ENCODE measurements at regions not wholly inside any gene's neighbourhood (a gene's known extent, or its start where the extent isn't known, plus 50 kb on each side); places are given as distances from the start of the nearest gene placed in this dataset.
"Not testable (repeated sequence)": the region's sequence is repeated elsewhere in the genome, so short reads cannot be mapped to it uniquely, and the experiment has no call there.

- DNase-seq (ENCODE audit: low read depth) = no peak
Observed at GRCh38 chr2:66103581-66103980, 331.3 kb upstream of the MEIS1 start.

- no peak for DNase-seq (ENCODE audit: low read depth)
Observed at GRCh38 chr2:66101206-66101605, 333.7 kb upstream of the MEIS1 start.

GRCh38 chr2:66095820-66096345, 339.0 kb upstream of the MEIS1 start:
- no peak for DNase-seq (ENCODE audit: low read depth)

GRCh38 chr2:66094689-66095088, 340.2 kb upstream of the MEIS1 start:
- not testable (repeated sequence) for DNase-seq (ENCODE audit: low read depth)

- no peak for DNase-seq (ENCODE audit: low read depth)
Observed at GRCh38 chr2:66093371-66093770, 341.6 kb upstream of the MEIS1 start.

- DNase-seq (ENCODE audit: low read depth) = no peak
Observed at GRCh38 chr2:66084948-66085590, 349.9 kb upstream of the MEIS1 start.

GRCh38 chr2:66082581-66082980, 352.3 kb upstream of the MEIS1 start:
- DNase-seq (ENCODE audit: low read depth) = no peak

GRCh38 chr2:66080127-66080526, 354.8 kb upstream of the MEIS1 start:
- DNase-seq (ENCODE audit: low read depth) = no peak

- DNase-seq (ENCODE audit: low read depth) = no peak
Observed at GRCh38 chr2:66073172-66073571, 361.8 kb upstream of the MEIS1 start.

- no peak for DNase-seq (ENCODE audit: low read depth)
Observed at GRCh38 chr2:66070721-66071602, 364.0 kb upstream of the MEIS1 start.

GRCh38 chr2:66069937-66070720, 364.8 kb upstream of the MEIS1 start:
- DNase-seq (ENCODE audit: low read depth) = no peak

- no peak for DNase-seq (ENCODE audit: low read depth)
Observed at GRCh38 chr2:66066032-66066431, 368.9 kb upstream of the MEIS1 start.

- DNase-seq (ENCODE audit: low read depth) = no peak
Observed at GRCh38 chr2:66059332-66059731, 375.6 kb upstream of the MEIS1 start.

GRCh38 chr2:66058675-66059074, 376.2 kb upstream of the MEIS1 start:
- no peak for DNase-seq (ENCODE audit: low read depth)

GRCh38 chr2:66057844-66058243, 377.1 kb upstream of the MEIS1 start:
- no peak for DNase-seq (ENCODE audit: low read depth)

- DNase-seq (ENCODE audit: low read depth) = no peak
Observed at GRCh38 chr2:66050392-66050791, 384.5 kb upstream of the MEIS1 start.

GRCh38 chr2:66048667-66049066, 386.3 kb upstream of the MEIS1 start:
- DNase-seq (ENCODE audit: low read depth) = no peak

- no peak for DNase-seq (ENCODE audit: low read depth)
Observed at GRCh38 chr2:66041902-66042657, 392.8 kb upstream of the MEIS1 start.

- no peak for DNase-seq (ENCODE audit: low read depth)
Observed at GRCh38 chr2:66036948-66037347, 398.0 kb upstream of the MEIS1 start.

GRCh38 chr2:66034467-66034866, 400.5 kb upstream of the MEIS1 start:
- DNase-seq (ENCODE audit: low read depth) = no peak

GRCh38 chr2:66032226-66032775, 402.6 kb upstream of the MEIS1 start:
- DNase-seq (ENCODE audit: low read depth) = no peak

Measured in GM04504 (cell line).